GM18507 (cell line): ENCODE measurements at regions not wholly inside any gene's neighbourhood (a gene's known extent, or its start where the extent isn't known, plus 50 kb on each side); places are given as distances from the start of the nearest gene placed in this dataset.
"Not testable (repeated sequence)": the region's sequence is repeated elsewhere in the genome, so short reads cannot be mapped to it uniquely, and the experiment has no call there.

Experiments
- DNase-seq: peaks from one replicate; pipeline ENCODE4 v3.0.0; 2011; ENCODE audit warnings: low read depth; ENCODE audit not compliant: insufficient read length; ENCODE audit errors: extremely low spot score
- FAIRE-seq: peaks from 2 replicates; lab custom pipeline; 2011; peaks lifted over from hg19 to GRCh38; lab: Jason Lieb, UNC

DNA sequence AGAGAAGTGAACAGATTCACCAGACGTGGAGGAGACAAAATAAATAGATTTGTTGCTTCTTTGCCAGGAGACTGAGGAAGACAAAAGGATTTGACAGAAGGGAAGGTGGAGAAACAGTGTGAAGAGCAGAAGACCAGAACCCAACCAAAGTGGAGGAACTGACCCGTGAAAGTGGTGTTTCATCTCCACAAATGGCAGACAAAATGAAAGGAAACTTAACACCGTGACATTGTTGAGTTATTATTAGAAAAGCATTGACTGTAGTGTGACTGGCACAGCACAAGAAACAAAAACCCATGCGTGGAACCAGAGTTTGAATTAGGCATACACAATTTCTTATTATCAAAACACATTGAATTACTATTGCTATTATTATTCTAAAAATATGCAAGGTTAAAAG lies 518.1 kb downstream of the TMEM121 start:
- DNase-seq (no peak), FAIRE-seq (peak; percentile 69)

DNA sequence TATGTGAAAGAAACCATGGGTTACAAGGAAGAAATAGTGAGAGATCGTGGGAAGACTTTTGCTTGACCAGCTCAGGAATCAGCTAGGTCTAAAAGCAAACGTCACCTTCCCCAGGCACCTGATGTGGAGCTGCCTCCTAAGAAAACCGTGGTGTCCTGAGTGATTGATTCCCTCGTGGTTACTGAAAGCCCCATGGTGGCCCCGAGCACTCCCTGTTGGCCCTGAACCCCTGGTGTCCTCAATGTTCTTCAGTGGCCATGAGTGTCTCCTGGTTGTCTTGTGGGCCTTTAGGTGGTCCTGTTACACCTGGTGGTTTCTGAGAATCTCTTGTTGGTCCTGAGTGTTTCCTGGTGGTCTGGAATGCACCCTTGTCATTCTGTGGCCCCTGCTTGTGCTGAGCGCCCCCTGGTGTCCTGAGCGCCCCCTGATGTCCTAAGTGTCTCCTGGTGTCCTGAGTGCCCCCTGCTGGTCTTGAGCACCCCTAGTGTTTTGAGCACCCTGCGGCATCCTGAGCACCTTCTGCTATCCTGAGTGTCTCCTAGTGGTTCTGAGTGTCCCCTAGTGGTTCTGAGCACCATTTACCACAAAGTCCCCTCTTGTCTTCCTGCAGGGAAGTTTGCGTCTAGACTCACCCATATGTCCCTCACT lies 518.7 kb downstream of the TMEM121 start:
- DNase-seq = no peak
- FAIRE-seq = peak; percentile 80

DNA sequence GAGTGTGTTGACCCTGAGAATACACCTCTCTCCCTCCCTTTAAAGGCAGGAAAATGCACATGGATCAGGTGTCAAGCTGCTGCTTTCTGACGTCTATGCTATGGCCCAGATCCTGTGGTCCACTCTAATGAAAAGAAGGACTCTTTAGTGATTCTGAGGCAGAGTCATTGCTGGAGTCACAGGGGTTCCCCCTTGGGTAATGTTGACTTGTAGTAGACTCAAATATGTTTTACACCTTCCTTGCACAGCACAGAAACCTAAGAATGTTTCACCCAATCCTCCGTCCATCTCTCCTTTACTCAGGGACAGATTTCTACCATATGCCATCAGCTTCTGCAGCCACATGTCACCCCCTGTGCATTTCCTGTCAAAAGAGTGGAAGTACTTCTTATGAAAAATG lies 525.4 kb downstream of the TMEM121 start:
- DNase-seq = no peak
- no peak for FAIRE-seq

DNA sequence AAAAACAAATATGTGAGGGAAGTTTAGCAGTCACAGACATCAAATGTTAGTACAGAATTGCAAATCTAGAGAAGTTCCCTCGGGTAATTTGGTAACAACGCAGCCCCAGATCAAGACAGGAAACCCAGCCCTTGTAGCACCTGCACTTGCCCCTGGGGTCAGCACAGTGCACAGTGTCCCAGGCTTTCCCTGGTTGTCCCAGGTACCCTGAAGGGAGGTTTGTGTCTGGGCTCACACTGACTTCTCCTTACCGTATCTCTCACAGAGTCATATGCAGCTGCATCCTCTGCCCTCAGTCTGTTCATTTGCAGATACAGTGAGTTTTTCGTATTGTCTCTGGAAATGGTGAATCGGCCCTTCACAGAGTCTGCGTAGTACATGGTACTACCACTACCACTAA lies 528.9 kb downstream of the TMEM121 start:
- DNase-seq (no peak), FAIRE-seq (no peak)

DNA sequence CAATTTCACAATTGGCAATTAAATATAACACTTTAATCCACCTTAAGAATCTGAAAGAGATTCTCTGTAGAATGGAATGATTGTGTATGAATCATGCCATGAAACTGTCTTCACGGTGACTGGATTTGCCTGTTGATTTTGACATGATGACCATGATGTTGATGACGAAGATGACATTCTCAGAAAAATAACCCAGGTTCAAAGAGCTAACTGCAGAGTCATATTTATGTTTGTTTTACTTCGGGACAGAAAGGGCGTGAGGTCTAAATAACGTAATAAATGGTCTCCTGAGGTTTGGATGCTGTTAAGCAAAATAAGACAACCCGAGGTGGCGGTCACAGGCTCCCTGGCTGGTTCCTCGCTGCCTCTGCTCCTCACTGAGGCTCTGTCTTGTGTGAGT lies 532.0 kb downstream of the TMEM121 start:
- DNase-seq (no peak), FAIRE-seq (no peak)

DNA sequence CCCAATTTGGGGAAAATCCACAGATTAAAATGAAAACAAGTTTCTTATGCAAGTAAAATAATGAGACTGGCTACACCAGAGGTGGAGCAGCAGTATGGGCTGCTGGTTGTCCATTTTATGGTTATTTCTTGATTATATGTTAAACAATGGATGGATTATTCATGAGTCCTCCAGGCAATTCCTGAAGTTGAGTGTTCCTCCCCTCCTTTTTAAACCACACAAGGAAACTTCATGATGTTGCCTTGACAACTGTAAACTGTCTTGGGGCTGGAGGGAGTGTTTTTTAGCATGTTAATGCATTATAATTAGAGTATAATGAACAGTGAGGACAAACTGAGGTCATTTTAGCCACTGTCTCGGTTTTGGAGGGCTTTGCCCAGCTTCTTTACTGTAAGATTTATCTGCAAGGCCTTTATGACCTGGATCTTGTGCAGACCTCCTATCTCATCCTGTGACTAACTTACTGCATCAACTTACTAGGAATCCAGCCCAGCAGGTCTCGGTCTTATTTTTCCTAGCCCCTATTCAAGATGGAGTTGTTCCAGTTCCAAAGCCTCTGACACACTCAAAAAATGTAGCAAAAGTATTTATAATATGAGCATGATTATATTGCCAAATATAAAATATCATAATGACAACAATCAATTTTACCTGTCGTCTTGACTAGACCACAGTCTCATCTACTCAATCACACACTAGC lies 534.0 kb downstream of the TMEM121 start:
- FAIRE-seq = no peak

DNA sequence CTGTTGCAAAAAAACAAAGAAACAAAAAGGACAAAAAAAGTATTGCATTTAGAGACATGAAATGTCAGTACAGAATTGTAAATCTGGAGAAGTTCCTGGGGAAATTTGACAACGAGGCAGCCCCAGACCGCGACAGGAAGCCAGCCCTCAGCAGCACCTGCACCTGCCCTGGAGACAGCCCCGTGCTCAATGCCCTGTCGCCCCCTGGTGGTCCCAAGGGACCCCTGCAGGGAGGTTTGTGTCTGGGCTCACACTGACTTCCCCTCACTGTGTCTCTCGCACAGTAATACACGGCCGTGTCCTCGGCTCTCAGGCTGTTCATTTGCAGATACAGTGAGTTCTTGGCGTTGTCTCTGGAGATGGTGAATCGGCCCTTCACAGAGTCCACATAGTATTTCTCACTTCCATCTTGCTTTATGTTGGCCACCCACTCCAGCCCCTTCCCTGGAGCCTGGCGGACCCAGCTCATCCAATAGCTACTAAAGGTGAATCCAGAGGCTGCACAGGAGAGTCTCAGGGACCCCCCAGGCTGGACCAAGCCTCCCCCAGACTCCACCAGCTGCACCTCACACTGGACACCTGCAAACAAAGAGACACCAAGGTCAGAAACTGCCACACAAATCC lies 535.6 kb downstream of the TMEM121 start:
- FAIRE-seq (peak; percentile 69), DNase-seq (peak; percentile 12)

More for the DNA sequence above, 534.0 kb downstream of the TMEM121 start:
- DNase-seq = no peak

DNA sequence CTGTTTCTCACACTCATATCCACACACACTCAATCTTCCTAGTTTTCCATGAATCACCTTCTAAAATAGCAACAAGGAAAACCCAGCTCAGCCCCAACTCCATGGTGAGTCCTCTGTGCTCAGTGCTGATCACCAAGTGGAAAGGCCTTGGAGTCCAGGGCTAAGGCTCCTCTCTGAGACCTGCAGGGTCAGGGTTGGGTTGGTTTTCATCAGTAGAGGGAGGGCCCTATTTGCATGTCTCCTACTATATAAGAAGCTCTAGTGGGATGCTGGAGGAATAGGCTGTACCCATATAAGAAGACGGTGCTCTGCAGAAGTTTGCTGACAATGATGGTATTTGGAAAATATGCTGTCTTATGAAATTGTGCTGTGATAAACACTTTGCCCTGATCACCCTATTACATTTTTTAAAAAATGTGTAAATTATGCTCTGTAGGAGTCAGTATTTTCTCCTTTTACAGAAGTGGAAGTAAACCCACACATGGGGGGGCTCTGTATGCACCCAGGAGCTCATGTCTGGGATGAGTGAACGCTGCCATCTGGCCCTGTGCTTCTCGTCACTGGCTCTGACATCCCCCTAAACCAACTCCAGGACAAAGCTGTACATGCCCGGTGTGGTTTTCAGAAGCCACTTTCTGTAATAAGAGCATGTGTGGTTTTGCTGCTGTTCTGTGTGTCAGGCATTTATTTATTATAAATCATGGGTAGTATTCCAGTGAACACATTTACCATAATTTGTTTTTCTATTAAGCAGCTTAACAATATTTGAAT lies 536.3 kb downstream of the TMEM121 start:
- no peak for DNase-seq
- FAIRE-seq = no peak

DNA sequence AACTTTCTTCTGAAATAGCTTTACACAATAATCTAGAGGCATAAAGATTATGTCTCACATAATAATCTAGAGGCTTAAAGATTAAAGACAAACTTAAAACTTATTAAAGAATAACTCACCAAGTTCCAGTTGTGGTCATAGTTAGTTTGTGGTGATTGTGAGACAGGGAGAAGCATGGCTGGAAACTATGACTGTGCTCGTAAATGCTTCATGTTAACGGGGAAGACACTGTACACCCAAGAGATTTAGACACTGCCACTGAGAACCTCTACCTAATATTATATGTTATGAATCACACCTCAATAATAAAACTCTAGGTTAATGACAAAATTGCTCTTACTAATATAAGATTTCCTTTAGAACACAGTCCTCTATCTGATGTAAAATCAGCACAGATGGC lies 541.6 kb downstream of the TMEM121 start:
- no peak for FAIRE-seq

DNA sequence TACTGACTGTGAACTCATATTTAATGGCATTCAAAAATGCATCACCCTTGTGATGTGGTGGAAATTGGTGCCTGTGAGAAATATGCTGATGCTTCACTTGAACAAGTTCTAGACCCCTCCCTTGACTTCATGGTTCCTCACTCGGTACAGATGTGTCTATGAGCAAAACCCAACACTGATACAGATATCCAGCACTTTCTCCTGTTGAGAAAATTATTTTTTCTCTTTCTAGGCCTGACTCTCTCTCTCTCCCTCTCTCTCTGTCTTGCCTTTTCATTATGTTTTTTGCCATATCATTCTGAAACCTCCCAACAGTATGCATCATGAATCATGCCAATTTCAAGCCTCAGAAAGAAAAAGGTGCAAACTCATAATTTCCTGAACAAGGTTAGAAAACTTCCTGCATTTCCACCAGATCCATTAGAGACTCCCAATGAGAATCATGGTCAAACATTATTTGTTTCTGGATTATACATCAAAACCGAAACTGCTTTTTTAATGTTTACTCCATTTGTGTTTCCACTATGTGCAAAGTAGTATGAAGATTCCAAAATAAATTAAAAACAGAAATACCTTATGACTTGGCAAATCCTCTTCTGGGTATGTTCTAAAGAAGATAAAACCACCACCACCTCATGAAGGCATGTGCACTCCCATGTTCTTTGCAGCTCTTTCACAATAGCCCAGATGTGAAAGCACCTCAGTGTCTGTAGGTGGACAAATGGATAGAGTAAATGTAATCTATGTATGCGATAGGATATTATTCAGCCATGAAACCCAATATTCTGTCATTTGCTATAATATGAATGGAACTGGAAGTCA lies 543.6 kb downstream of the TMEM121 start:
- no peak for DNase-seq
- no peak for FAIRE-seq

More for the DNA sequence above, 541.6 kb downstream of the TMEM121 start:
- no peak for DNase-seq

DNA sequence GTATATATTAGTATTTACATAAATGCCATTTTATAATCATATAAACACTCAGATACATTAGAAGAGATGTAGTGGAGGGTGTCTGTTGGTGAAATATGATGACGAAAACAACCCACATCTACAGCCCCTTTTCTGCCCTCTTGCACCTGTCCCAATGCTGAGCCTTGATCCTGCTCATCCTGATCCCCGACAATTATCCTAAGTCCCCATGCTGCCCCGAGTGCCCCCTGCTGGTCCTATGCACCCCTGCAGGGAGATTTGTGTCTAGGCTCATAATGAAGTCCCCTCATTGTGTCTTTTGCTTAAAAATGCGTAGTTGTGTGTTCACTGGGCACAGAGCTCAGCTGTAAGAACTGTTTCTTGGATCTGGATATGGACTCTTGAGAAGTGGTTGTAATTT lies 554.5 kb downstream of the TMEM121 start:
- no peak for FAIRE-seq
- no peak for DNase-seq

DNA sequence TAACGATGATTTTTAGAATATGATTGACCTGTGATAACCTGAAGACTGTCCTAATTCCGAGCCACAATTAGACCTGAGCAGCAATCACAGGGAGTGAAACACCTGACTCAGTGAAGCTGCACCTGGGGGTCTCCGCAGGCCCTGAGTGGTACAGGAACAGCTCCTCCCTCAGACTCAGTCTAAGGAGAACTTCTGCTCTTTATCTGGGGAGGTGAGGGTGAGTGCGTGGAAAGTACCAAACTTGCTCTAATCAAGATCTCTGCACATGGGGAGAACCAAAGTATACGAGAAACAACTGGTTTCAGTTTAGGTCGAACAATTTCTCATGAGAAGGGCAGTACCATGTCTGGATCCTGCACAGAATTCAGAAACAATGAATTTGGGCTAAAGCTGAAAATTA lies 555.3 kb downstream of the TMEM121 start:
- DNase-seq, FAIRE-seq: not testable (repeated sequence)

DNA sequence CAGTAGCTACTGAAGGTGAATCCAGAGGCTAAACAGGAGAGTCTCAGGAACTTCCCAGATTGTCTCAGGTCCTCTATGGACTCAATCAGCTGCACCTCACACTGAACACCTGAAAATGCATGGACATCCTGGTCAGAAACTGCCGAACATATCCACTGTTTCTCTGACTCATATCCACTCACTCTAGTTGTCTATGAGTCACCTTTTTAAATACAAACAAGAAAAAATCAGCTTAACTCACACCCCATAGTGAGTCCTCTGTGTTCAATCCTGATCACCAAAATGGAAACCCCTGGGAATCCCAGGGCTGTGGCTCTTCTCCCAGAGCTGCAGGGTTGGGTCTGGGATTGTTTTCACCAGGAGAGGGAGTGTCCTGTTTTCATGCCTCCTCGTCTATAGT lies 556.7 kb downstream of the TMEM121 start:
- no peak for FAIRE-seq
- no peak for DNase-seq

DNA sequence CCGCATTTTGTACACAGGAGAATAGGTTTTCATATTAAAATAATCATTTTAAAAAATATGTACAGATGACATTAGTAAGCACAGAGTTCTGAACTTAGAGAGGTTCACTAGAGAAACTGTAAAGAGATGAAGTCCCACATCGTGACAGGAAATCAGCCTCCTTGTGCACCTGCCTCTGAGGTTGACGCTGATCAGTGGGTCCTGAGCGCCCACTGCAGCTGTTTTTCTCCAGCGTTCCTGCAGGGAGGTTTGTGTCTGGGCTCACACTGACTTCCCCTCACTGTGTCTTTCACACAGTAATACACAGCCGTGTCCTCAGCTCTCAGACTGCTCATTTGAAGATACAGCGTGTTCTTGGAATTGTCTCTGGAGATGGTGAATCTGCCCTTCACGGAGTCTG lies 561.5 kb downstream of the TMEM121 start:
- FAIRE-seq (no peak), DNase-seq (no peak)

DNA sequence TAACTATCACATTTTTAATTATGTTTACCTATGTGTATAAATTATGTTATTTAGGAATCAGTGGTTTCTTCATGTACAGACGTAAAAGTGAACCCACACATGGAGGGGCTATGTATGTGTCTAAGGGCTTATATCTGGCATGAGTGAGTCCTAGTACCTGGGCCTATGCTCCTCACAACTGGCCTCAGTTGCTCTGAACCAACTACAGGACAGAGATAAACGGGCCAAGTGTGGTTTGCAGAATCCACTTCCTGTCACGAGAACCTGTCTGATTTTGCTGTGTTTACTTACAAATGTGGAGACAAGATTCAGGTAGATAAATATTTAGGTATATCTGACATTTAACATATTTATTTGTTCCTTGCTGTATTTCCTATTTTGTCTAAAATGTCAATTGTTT lies 562.5 kb downstream of the TMEM121 start:
- not testable (repeated sequence) for FAIRE-seq, DNase-seq

DNA sequence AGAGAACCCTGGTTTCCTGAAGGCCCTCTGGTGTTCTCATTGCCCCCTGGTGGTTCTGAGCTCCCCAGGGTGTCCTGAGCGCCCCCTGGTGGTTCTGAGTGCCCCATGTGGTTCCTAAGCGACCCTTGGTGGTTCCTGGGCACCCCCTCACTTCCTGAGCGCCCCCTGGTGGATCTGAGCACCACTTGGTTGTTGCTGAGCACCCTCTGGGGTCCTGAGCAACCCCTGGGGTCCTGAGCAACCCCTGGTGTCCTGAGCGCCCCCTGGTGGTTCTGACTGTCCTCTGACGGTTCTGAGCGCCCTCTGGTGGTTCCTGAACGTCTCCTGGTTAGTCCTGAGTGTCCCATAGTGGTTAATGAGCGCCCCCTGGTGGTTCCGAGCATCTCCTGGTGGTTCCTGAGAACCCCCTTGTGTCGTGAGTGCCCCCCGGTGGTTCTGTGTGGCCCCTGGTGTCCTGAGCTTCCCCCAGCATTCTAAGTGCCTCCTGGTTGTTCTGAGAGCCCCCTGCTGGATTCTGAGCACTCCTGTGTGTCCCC lies 568.3 kb downstream of the TMEM121 start:
- DNase-seq (no peak), FAIRE-seq (no peak)

DNA sequence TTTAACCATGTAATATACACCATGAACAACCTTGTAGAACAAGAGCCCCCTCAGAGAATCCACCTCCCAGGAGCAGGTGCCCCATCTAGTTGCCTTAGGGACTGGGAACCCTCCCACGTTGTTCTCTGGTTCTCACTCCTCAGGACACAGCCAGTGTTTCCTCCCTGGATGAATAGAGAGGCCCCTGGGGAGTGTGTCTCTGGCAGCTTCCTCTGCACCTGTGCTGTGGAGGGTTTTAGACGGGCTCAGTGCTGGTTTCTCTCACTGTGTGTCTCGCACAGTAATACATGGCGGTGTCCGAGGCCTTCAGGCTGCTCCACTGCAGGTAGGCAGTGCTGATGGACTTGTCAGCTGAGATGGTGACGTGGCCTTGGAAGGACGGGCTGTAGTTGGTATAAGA lies 581.3 kb downstream of the TMEM121 start:
- FAIRE-seq (no peak), DNase-seq (no peak)

DNA sequence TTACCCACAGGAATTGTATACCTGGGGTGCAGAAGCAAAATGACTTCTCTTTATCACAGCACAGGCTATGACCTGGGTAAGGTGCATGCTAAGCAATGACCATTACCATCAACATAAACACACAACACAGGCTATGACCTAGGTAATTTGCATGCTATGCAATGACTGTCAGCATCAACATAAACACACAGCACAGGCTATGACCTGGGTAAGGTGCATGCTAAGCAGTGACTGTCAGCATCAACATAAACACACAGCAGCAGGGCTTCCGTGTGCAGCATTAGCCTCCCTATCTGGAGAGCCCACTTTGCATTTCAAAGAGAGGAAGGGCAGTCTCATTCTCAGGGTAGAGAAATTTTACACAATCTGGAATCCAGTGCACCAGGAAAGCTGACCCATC lies 583.0 kb downstream of the TMEM121 start:
- FAIRE-seq (no peak), DNase-seq (no peak)

DNA sequence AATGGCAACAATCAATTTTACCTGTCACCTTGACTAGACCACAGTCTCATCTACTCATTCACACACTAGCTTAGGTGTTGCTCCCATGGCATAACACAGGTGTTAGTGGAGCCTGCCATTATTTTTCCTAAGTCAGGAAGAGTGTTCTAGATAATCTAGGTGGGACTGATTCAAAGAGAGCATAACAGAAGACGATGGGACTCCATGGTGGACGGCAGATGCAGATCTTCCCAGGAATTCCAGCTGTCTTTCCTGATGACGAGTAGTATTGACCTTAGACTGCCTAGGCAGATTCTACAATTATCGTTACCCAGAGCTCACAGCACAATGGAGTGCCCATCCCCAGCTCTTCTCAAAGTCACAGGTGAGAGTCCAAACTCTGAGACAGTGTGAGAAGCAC lies 589.0 kb downstream of the TMEM121 start:
- DNase-seq = no peak
- no peak for FAIRE-seq
